LNCaP clone FGC (cell line): ENCODE measurements at regions not wholly inside any gene's neighbourhood (a gene's known extent, or its start where the extent isn't known, plus 50 kb on each side); places are given as distances from the start of the nearest gene placed in this dataset.
"Not testable (repeated sequence)": the region's sequence is repeated elsewhere in the genome, so short reads cannot be mapped to it uniquely, and the experiment has no call there.

Experiments
- DNase-seq: peaks from one replicate; pipeline ENCODE4 v3.0.0-alpha.2; 2011; ENCODE audit warnings: low read depth
- H3K4me3 ChIP-seq: 2 replicates; pipeline ENCODE4 v1.5.1; 2011; ENCODE audit warnings: mild to moderate bottlenecking, low read depth, low read length, control low read depth
- TF ChIP-seq, protein P1 (sequence below): IDR thresholded peaks from 2 replicates; pipeline ENCODE4 v1.5.1; 2012; ENCODE audit warnings: mild to moderate bottlenecking; ENCODE audit not compliant: control insufficient read depth, insufficient read depth; ENCODE audit errors: extremely low read depth

DNA sequence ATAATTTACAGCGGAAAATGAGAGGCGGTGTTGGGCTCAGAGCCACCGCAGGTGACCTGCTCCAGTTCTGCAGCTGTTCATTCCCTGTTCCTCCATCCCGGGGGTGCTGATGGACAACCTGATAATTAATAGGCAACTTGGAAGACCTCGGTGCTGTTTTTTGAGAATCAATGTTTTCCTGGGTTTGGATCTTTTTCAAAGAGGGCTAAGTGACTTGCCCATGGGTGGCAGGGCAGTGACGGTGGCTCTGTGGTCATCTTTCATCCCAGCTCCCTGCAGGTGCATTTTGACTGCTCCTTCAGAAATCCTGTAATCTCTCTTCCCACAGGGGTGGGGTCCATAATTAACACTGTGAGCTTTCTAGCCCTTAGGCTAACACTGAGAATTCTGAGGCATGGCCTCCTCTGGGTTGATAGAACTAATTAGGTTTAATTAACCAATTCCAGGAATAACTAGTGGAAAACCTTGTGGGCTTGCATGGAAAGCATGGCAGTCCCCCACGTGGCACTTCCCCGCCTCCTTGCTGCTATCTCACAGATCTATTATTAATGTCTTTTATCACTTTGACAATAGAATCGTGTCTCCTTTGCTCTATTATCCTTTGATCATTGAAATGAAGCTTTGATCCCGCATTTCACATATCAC lies 217.9 kb downstream of the GLRX3 start:
- TF ChIP-seq, protein P1, sequence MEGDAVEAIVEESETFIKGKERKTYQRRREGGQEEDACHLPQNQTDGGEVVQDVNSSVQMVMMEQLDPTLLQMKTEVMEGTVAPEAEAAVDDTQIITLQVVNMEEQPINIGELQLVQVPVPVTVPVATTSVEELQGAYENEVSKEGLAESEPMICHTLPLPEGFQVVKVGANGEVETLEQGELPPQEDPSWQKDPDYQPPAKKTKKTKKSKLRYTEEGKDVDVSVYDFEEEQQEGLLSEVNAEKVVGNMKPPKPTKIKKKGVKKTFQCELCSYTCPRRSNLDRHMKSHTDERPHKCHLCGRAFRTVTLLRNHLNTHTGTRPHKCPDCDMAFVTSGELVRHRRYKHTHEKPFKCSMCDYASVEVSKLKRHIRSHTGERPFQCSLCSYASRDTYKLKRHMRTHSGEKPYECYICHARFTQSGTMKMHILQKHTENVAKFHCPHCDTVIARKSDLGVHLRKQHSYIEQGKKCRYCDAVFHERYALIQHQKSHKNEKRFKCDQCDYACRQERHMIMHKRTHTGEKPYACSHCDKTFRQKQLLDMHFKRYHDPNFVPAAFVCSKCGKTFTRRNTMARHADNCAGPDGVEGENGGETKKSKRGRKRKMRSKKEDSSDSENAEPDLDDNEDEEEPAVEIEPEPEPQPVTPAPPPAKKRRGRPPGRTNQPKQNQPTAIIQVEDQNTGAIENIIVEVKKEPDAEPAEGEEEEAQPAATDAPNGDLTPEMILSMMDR = no peak
- H3K4me3 ChIP-seq = no peak overlapping the region
- no peak for DNase-seq

DNA sequence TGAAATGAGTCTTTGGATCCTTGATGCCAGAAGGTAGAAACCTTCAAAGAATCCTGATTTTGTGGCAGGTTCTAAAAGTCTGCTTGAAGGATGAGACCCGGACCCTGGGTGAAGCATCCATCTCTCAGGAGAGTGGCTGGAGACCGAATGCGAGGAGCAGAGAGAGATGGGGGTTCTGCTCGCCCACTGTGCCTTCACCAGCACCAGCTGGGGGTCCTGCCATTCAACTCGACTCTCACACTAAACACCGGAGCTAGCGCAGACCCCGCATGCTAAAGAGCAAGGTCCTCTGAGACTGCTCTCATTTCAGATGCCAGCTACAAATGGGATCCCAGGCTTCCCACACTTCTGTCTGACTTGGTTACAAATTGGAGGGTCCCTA lies 218.4 kb downstream of the GLRX3 start:
- no peak overlapping the region for H3K4me3 ChIP-seq
- TF ChIP-seq, protein P1 = no peak
- no peak for DNase-seq

DNA sequence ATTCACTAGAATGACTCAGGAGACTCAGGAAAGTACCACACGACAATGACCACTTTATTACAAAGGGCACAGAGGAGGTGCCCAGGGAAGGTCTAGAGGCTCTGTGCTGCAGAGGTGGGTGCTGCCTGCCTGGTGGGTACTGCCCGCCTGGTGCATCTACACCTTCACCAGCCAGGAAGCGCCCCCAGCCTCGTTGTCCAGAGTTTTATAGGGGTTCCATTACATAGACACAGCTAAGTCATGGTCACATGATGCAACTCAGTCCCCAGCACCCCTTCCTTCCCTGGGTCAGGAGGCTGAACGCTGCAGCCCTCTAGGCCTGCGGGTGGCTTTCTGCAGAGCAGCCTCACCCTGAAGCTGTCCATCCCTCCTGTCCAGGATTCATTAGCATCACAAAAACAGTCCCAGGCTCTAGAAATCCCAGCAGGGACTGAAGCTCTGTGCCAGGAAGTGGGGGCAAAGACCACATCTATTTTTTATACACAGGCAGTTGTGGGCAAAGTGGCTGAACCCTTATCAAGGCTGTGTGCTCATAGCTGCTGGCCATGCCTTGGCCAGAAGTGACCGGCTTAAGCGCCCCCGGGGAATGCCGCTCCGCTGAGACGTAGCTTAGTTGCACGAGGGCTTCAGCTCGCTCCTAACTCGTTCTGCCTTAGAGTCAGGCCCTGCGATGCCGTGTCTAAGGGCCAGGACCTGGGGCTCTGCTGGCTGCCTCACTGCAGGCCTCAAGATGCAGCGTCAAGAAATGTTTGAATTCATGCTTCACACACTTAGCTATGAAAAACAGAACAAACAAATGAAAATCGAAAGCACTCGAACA lies 219.0 kb downstream of the GLRX3 start:
- no peak for DNase-seq
- H3K4me3 ChIP-seq = no peak overlapping the region
- TF ChIP-seq, protein P1 = no peak

DNA sequence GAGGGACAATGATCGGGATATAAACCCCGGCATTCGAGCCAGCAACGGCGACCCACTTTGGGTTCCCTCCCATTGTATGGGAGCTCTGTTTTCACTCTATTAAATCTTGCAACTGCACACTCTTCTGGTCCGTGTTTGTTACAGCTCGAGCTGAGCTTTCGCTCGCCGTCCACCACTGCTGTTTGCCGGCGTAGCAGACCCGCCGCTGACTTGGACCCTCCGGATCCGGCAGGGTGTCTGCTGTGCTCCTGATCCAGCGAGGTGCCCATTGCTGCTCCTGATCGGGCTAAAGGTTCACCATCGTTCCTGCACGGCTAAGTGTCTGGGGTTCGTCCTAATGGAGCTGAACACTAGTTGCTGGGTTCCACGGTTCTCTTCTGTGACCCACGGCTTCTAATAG lies 220.2 kb downstream of the GLRX3 start:
- not testable (repeated sequence) for H3K4me3 ChIP-seq, DNase-seq

DNA sequence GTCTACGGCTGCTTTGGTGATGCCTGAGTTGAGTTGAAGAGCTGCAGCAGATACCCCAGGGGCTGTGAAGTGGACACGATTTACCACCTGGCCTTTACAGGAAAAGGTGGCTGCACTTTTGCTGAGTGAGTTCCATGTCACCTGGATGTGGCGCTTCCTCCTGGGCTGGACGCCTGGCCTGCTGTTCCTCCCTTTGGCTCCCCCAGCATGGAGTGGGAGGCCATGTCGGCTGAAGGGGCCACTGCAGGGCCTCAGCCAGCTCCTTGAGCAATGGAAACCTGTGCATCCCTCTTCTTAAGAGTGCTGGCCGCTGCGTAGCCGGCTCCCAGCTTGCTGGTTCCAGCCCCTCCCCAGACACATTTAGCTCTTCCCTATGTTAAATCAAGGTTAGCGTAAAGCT lies 221.0 kb downstream of the GLRX3 start:
- no peak for DNase-seq
- no peak overlapping the region for H3K4me3 ChIP-seq
- TF ChIP-seq, protein P1 = no peak

DNA sequence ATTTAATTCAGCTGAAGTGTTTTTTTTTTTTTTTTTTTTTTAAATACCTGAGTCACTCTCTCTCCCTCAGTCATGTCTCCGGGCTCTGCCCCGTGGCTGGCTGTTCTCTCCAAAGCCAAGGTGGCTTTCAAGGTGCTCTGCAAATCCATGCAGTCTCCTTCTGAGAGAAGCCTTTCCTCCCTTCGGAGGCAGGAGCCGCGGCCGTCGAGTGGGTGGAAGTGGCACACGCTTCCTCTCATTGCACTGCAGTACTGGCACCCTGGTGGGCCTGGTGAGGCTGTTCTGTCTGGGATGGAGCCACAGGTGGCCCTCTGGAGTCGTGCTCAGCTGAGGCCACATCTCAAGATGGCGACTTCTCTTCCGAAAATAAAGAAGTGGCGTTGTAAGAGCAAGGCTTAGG lies 221.8 kb downstream of the GLRX3 start:
- no peak for DNase-seq
- H3K4me3 ChIP-seq = no peak overlapping the region
- TF ChIP-seq, protein P1 = no peak

DNA sequence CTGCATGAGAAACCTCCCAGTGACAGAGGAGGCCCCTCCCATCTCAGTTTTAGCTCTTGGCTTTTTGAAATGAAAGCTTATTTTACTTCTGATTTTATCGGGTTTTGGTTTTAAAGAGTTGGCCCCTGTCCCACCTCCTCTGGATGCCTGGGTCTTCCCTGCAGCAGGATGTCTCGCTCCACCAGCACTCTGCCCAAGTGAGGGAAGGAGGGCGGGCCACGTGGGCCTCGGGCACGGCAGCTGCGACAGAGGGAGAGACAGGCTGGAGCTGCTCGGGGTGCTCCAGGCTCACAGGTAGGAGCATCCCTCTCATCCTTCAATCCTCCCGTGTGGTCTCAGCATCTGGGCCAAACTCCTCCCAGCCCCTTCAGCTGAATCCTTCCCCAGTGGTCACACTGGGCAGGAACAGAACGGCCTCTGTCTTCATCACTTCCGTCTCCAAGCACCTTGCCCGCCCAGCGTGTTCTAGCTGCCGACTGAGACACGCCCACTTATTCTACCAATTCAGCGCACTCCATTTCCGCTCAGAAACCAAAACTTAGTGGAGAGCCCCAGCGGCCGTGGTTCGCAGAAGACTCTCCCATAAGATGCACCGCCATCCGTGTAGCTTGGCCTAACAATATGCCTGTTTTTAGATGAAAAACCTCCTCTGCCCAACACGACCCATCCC lies 222.9 kb downstream of the GLRX3 start:
- TF ChIP-seq, protein P1 = no peak
- H3K4me3 ChIP-seq = no peak overlapping the region
- DNase-seq = no peak
